MG63 (cell line): ENCODE measurements at regions not wholly inside any gene's neighbourhood (a gene's known extent, or its start where the extent isn't known, plus 50 kb on each side); places are given as distances from the start of the nearest gene placed in this dataset.
"Not testable (repeated sequence)": the region's sequence is repeated elsewhere in the genome, so short reads cannot be mapped to it uniquely, and the experiment has no call there.

Experiments
- DNase-seq: peaks from one replicate; pipeline ENCODE4 v3.0.0-alpha.2; 2020
- H3K27me3 ChIP-seq: fragments of 250-450 bp; sonication (Bioruptor Pico); 2 replicates; pipeline ENCODE4 v1.5.1; 2020; ENCODE audit warnings: mild to moderate bottlenecking, moderate library complexity
- H3K36me3 ChIP-seq: fragments of 250-450 bp; sonication (Bioruptor Pico); 2 replicates; pipeline ENCODE4 v1.5.1; 2020; ENCODE audit warnings: mild to moderate bottlenecking, moderate library complexity
- H3K4me3 ChIP-seq: fragments of 250-450 bp; sonication (Bioruptor Pico); 2 replicates; pipeline ENCODE4 v1.5.1; 2020; ENCODE audit warnings: mild to moderate bottlenecking, moderate library complexity
- H3K9me3 ChIP-seq: fragments of 250-450 bp; sonication (Bioruptor Pico); 2 replicates; pipeline ENCODE4 v1.5.1; 2020; ENCODE audit warnings: mild to moderate bottlenecking, moderate library complexity

DNA sequence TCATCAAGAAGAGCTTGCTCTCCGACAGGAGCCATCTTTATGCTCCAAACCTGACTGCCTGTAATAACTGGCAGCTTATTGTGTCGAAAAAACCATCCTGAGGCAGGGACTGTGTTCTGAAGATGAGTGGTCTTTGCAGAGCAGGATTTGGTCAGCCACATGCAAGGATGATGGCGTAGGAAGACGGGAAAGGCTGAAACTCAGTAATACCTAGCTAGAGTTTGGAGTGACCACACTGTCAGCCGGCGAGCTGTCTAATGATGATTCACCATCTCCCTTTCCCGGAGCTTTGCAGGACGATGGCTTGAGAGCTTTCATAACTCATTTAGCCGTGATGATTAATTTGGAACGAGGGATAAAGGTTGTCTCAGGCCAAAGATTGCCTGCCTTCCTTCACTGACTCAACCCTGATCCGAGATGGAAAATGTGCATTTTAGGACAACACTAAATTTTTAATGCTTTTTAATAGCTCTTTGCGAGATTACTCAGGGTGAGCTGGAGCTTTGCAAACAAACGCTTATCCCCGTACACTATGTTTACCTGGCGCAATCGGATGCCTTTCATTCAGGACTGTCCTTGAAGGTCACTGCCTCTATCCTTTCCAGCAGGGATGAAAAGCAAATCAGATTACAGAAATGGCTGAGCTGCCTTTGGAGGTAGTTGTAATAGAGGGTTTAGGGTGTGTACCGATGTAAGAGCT lies 288.5 kb downstream of the ASMT start:
- H3K27me3 ChIP-seq, result no peaks in the 10 kb centered on the region
- peak; percentile 97 for DNase-seq
- H3K36me3 ChIP-seq, result no peaks in the 10 kb centered on the region
- no peak overlapping the region for H3K4me3 ChIP-seq
- peaks cover 6% of the 10 kb centered on the region; the same call in 1 of the 2 replicates for H3K9me3 ChIP-seq

DNA sequence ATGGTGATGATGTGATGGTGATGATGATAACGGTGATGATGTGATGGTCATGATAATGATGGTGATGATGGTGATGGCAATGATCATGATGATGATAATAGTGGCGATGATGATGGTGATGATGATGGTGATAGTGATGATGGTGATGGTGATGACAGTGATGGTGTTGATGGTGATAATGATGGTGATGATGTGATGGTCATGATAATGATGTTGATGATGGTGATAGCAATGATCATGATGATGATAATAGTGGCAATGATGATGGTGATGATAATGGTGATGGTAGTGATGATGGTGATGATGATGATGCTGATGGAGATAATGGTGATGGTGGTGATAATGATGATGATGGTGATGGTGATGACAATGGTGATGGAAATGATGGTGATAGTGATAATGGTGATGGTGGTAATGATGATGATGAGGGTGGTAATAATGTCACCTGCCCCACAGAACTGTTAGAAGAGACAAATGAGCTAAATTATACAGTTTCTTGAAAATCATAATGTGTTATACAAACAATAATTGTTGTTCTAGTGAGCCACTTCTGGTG lies 289.9 kb downstream of the ASMT start:
- H3K27me3 ChIP-seq, result no peaks in the 10 kb centered on the region
- no peak overlapping the region for H3K4me3 ChIP-seq
- peaks cover 6% of the 10 kb centered on the region; the same call in 1 of the 2 replicates for H3K9me3 ChIP-seq
- DNase-seq, result no peak
- no peaks in the 10 kb centered on the region for H3K36me3 ChIP-seq

DNA sequence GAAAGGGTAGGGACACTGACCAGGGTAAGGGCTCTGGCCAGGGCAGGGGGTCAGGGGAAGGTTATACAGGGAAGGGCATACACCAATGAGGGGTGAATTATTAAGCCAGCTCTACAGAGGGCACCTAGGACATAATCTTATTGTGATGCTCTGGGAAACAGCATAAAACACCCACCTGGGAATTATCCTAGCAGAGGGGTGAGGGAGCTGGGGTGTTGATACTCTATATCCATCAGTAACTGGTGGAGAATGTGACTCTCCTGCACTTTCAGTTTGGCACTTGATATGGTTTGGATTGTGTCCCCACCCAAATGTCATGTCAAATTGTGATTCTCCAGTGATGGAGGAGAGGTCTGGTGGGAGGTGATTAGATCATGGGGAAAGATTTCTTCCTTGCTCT lies 291.2 kb downstream of the ASMT start:
- peaks cover 6% of the 10 kb centered on the region; the same call in 1 of the 2 replicates for H3K9me3 ChIP-seq
- DNase-seq, result no peak
- peaks cover 5% of the 10 kb centered on the region for H3K27me3 ChIP-seq
- H3K4me3 ChIP-seq, result no peak overlapping the region
- H3K36me3 ChIP-seq, result no peaks in the 10 kb centered on the region

DNA sequence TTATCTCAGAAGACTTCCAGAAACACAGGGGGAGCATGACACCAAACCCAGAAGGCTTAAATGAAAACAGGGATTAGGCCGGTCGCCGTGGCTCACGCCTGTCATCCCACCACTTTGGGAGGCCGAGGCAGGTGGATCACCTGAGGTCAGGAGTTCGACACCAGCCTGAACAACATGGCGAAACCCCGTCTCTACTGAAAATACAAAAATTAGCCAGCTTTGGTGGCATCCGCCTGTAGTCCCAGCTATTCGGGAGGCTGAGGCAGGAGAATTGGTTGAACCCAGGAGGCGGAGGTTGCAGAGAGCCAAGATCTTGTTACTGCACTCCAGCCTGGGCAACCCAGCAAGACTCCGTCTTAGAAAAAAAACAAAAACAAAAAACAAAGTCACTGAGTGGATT lies 294.1 kb downstream of the ASMT start:
- not testable (repeated sequence) for H3K27me3 ChIP-seq, H3K4me3 ChIP-seq, H3K36me3 ChIP-seq, H3K9me3 ChIP-seq
- DNase-seq, result peak; percentile 43

DNA sequence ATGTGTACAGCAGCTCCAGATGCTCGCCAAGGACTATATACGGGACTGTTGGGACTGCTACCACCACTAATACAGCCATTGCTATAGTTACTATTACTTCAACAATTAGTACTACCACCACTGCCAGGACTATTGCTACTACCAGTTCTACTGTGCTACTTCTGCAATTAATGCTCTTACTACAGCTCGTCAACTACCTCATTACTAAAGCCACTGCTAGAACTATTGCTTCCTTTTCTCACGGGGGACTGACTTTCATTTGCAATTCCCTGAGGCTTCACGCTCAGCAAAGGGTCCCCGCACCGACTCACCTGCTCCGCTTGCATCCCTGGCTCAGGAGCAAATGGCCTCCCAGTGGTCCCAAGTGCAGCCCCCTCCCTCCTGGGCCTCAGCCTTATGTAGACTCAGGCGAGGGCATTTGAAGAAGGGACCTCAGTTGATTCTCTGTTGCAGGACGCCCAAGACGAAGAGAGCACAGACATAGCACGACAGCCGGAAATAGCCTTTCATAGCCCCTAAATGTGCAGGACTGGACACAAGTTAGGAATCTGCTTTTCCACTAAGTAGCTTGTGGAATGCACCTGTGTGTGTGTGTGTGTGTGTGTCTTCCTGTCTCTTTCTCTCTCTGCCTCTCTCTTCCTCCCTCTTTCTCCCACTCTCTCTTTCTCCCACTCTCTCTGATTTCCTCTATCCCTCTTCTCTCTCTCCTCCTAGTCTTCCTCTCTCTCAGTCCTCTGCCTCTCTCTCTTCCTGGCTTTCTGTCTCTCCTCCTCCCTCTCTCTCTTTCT lies 294.8 kb downstream of the ASMT start:
- H3K27me3 ChIP-seq, result peaks cover 9% of the 10 kb centered on the region
- H3K4me3 ChIP-seq, result no peak overlapping the region
- peaks cover 6% of the 10 kb centered on the region; the same call in 1 of the 2 replicates for H3K9me3 ChIP-seq
- no peaks in the 10 kb centered on the region for H3K36me3 ChIP-seq
- no peak for DNase-seq

DNA sequence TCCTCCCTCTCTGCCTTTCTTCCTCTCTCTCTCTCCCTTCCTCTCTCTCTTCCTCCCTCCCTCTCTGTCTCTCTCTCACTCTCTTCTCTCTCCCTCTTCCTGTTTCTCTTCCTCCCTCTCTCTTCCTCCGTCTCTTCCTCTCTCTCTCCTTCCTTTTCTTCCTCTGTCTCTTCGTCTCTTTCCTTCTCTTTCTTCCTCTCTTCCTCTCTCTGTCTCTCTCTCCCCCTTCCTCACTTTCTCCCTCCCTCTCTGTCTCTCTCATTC lies 295.3 kb downstream of the ASMT start:
- H3K9me3 ChIP-seq, result peaks cover 6% of the 10 kb centered on the region; the same call in 1 of the 2 replicates
- peaks cover 9% of the 10 kb centered on the region for H3K27me3 ChIP-seq
- no peak overlapping the region for H3K4me3 ChIP-seq
- DNase-seq, result no peak
- H3K36me3 ChIP-seq, result no peaks in the 10 kb centered on the region

DNA sequence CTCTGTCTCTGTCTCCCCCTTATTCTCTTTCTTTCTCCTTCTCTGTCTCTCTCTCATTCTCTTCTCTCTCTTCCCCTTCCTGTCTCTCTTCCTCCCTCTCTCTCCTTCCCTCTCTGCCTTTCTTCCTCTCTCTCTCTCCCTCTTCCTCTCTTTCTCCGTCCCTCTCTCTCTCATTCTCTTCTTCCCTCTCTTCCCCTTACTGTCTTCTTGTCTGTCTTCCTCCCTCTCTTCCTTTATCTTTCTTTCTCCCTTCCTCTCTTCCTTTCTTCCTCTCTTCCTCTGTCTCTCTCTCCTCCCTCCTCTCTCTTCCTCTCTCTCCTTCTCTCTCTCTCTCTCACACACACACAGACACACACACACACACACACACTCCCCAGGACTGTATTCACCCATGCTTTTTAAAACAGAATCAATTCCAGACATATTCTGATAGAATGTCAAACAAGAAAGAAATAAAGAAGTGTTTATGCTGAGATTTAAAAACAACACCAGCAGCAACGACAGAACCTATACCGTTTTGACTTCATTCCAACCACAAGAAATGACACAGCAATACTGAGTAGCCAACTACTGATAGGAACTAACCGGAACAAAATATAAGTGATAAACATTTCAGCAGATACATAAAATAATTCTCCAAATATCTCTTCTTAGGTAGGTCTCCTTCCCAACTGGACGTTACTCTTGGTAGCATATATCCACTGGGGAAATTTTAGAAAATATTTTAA lies 296.7 kb downstream of the ASMT start:
- Histone ChIP-seq H3K27me3 (peaks cover 9% of the 10 kb centered on the region), H3K36me3 (no peaks in the 10 kb centered on the region), H3K9me3 (peaks cover 3% of the 10 kb centered on the region; the same call in 1 of the 2 replicates), H3K4me3 (no peak overlapping the region)
- DNase-seq, result no peak

DNA sequence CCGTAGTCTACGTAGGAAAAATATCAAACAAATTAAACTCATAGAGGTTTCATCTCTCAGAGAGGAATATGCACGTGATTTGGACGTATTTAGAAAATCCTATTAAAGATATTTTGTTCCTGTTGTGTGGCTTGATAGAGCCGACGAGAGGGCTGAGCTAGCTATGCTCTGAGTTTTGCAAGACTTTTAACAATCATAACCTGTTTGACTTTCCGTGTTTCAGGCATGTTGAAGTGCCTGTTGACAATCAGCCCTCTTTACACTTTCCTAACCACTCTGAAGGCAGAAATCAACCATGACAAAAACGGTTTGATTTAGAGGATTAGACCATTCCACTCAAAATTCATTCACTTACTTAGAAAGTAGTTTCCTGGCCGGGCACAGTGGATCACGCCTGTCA lies 297.3 kb downstream of the ASMT start:
- Histone ChIP-seq H3K9me3 (peaks cover 3% of the 10 kb centered on the region; the same call in 1 of the 2 replicates), H3K4me3 (no peak overlapping the region), H3K36me3 (no peaks in the 10 kb centered on the region), H3K27me3 (peaks cover 9% of the 10 kb centered on the region)
- DNase-seq, result no peak

DNA sequence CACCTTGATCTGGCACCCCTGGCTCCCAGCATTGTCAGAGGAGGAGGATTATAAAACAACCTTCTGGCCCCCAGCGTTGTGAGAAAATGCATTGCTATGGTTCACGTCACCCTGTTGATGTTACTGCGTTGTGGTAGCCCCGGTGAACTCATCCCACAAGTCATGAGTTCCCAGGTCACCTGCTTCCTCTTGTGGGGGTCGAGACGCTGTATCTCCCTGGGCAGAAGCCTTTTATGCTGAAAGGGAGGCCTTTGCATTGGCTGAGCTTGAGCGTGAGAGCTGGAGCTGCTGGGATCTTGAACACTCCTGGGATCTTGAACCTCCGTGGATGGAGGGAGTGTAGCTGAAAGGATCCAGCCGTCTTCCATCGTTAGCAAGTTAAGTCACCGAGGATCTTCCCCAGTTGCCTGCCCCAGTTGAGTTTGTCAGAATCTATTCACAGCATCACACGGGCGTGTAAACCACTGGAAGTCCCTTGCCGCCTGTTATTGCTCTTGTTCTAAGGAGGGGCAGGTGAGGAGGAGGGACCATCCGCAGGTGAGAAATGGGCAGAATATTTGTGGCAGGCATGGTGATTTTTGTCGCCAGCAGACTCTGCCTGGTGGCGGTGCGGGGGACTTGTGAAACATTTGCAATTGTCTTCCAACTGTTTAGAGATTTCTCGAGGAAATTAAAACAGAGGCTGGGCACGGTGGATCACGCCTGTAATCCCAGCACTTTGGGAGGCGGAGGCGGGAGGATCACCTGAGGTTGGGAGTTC lies 299.9 kb downstream of the ASMT start:
- Histone ChIP-seq H3K4me3 (no peak overlapping the region), H3K27me3 (peaks cover 9% of the 10 kb centered on the region), H3K36me3 (no peaks in the 10 kb centered on the region), H3K9me3 (no peaks in the 10 kb centered on the region)
- no peak for DNase-seq

DNA sequence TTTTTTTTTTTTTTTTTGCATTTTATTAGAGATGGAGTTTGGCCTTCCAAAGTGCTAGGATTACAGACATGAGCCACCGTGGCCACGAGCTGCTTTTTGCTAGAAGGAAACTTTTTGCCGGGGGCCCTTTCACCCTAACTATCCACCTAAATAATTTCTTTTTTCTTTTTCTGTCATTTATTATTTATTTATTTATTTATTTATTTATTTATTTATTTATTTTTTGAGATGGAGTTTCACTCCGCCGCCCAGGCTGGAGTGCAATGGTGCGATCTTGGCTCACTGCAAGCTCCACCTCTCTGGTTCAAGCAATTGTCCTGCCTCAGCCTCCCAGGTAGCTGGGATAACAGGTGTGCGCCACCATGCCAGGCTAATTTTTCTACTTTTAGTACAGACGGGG lies 303.9 kb downstream of the ASMT start:
- no peaks in the 10 kb centered on the region for H3K36me3 ChIP-seq
- H3K27me3 ChIP-seq, result no peaks in the 10 kb centered on the region
- no peak overlapping the region for H3K4me3 ChIP-seq
- DNase-seq, result no peak
- no peaks in the 10 kb centered on the region for H3K9me3 ChIP-seq

DNA sequence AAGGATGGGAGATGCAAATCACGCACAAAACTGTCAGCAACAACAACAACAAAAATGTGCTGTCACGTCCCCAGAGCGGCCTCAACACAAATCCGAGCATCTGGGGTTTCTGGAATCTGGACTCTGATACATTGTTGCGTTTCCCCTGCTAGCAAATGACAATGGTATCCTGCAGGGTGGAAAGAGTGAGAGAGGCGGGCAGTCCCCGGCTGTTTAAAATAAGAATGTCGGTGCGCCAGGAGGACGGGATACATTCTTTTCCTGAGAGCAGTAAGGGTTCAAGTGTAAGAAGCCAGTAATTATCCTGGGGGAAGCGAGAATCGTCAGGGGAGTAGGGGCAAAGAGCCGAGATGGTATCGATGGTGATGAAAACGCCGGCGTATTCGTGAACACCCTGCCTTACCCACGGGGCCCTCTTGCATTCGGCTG lies 310.2 kb downstream of the ASMT start:
- Histone ChIP-seq H3K4me3 (no peak overlapping the region), H3K36me3 (no peaks in the 10 kb centered on the region), H3K9me3 (no peaks in the 10 kb centered on the region), H3K27me3 (no peaks in the 10 kb centered on the region)
- no peak for DNase-seq

DNA sequence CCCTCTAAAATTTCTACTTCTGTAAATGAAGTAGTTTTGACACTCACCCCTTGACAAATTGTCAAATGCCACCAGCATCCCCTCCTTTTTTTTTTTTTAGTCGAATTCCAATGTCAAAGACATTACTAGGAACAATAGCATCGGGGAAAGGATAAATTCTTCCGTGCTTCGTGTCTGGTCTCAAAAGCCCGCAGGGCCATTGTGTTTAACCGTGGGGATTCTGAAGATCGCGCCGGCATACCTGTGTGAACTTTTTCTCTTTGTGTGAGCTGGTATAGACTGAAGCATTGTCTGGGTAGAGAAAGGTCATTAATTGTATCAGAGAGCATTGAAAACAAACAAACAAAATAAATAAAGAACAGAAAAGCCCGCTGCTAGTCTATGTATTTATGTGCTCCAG lies 313.9 kb downstream of the ASMT start:
- Histone ChIP-seq H3K27me3 (no peaks in the 10 kb centered on the region), H3K9me3 (no peaks in the 10 kb centered on the region), H3K36me3 (no peaks in the 10 kb centered on the region), H3K4me3 (no peak overlapping the region)
- no peak for DNase-seq

DNA sequence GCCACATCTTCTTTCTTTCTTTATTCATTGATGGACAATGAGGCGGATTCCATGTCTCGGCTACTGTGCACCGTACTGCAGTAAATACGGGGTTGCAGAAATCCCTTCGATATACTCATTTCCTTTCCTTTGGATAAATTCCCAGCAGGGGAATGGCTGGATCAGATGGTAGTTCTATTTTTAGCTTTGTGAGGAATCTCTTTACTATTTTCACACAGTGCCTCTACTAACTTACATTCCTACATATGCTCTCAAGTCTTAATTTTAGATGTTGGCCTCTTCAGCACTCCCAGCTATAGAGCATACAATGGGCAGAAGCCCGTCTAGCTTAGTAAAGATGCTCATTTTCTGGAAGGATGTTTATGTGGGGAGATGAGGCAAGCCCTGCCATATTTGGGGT lies 317.4 kb downstream of the ASMT start:
- H3K27me3 ChIP-seq, result peaks cover 2% of the 10 kb centered on the region; the same call in 1 of the 2 replicates
- no peak for DNase-seq
- H3K9me3 ChIP-seq, result no peaks in the 10 kb centered on the region
- H3K4me3 ChIP-seq, result no peak overlapping the region
- H3K36me3 ChIP-seq, result no peaks in the 10 kb centered on the region

DNA sequence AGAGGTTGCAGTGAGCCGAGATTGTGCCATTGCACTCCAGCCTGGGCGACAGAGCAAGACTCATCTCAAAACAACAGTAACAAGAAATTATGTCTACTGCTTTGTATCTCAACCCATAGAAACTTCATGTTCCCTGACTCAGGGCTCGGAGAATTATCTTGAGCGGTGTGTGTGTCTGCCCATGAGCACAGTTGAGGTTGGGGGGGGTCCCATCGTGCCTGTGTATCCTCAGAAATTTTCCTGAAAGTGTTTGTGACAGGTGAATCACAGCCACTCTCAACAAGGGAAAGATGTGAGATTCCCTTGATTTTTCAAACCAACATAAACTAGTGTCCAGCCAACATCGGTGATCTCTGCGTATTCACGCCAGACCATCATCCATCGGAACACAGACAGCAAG lies 319.1 kb downstream of the ASMT start:
- H3K4me3 ChIP-seq, result no peak overlapping the region
- H3K27me3 ChIP-seq, result peaks cover 2% of the 10 kb centered on the region; the same call in 1 of the 2 replicates
- no peak for DNase-seq
- peaks cover 6% of the 10 kb centered on the region; the same call in 1 of the 2 replicates for H3K9me3 ChIP-seq
- H3K36me3 ChIP-seq, result no peaks in the 10 kb centered on the region

DNA sequence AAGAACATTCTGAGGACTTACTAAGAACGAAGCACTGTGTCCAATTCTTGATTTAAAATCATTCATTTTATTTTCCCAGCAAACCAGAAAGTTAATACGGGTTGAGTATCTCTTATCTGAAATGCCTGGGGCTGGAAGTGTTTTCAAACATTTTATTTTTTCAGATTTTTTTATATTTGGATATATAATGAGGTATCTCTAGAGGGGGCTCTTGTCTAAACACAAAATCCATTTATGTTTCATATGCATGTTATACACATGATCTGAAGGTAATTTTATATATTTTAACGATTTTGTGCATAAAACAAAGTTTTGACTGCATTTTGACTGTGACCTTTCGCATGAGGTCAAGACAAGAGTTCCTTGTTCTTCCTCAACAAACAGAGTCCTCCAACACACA lies 320.9 kb downstream of the ASMT start:
- H3K36me3 ChIP-seq, result no peaks in the 10 kb centered on the region
- DNase-seq, result no peak
- peaks cover 2% of the 10 kb centered on the region; the same call in 1 of the 2 replicates for H3K27me3 ChIP-seq
- H3K9me3 ChIP-seq, result peaks cover 6% of the 10 kb centered on the region; the same call in 1 of the 2 replicates
- no peak overlapping the region for H3K4me3 ChIP-seq

DNA sequence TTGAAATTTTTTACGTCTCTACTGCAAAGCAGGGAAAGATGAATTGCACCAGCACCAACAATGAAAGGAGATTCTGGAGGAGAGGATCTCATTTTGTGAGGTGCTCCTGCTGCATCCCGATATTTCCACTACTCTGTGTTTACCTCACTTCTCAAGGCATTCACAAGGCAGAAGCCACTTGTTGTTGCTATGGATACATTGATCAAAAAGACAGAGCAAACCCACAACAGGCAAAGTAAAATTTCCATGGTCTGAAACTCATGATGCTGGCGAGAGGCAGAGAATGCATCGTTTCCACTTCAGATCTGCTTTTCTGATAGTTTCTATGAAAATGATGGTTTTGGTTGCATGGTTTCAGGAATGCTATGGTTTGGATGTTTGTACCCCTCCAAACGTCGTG lies 323.3 kb downstream of the ASMT start:
- DNase-seq, result no peak
- H3K9me3 ChIP-seq, result peaks cover 6% of the 10 kb centered on the region; the same call in 1 of the 2 replicates
- no peaks in the 10 kb centered on the region for H3K36me3 ChIP-seq
- no peak overlapping the region for H3K4me3 ChIP-seq
- peaks cover 2% of the 10 kb centered on the region; the same call in 1 of the 2 replicates for H3K27me3 ChIP-seq
